K562 (cell line): ENCODE measurements at regions not wholly inside any gene's neighbourhood (a gene's known extent, or its start where the extent isn't known, plus 50 kb on each side); places are given as distances from the start of the nearest gene placed in this dataset.

Experiments
- DNMT1 ChIP-seq: fragments of 450-650 bp; IDR thresholded peaks from 2 replicates; pipeline ENCODE4 v1.6.1; 2016; ENCODE audit warnings: antibody characterized with exemption, mild to moderate bottlenecking
- FOSL1 ChIP-seq: fragments of 200-800 bp; sonication (Bioruptor generic); conservative IDR thresholded peaks from 2 replicates; pipeline ENCODE4 v1.6.1; 2016; ENCODE audit warnings: missing genetic modification characterization, missing compliant biosample characterization
- KAT2B ChIP-seq: IDR thresholded peaks from one replicate; pipeline ENCODE4 v1.6.1; 2012; ENCODE audit warnings: low read depth, mild to moderate bottlenecking, control low read depth, inconsistent platforms, low read length, moderate library complexity
- KLF16 ChIP-seq: IDR thresholded peaks from 2 replicates; pipeline ENCODE4 v1.6.1; 2016; ENCODE audit warnings: antibody characterized with exemption
- PTTG1 ChIP-seq: fragments of 450-650 bp; IDR thresholded peaks from 2 replicates; pipeline ENCODE4 v1.6.1; 2016; ENCODE audit warnings: low read depth, mild to moderate bottlenecking, missing genetic modification characterization, missing compliant biosample characterization
- RBM25 ChIP-seq: fragments of 200-400 bp; formaldehyde crosslinking; IDR thresholded peaks from 2 replicates; pipeline ENCODE4 v1.6.1; 2018; ENCODE audit warnings: low read length, low read depth, moderate library complexity; ENCODE audit not compliant: severe bottlenecking
- SMARCA4 ChIP-seq: fragments of 450-650 bp; IDR thresholded peaks from 2 replicates; pipeline ENCODE4 v1.6.1; 2016
- SP1 ChIP-seq: sonication (generic); formaldehyde crosslinking; IDR thresholded peaks from 2 replicates; pipeline ENCODE4 v1.8.1; 2022; ENCODE audit warnings: mild to moderate bottlenecking, missing genetic modification reagents
- ZFP1 ChIP-seq: fragments of 450-650 bp; formaldehyde crosslinking; IDR thresholded peaks from 2 replicates; pipeline ENCODE4 v1.4.0; 2020; ENCODE audit warnings: mild to moderate bottlenecking, mixed read lengths
- ZNF174 ChIP-seq: fragments of 250-450 bp; sonication (Bioruptor Pico); IDR thresholded peaks from 2 replicates; pipeline ENCODE4 v1.4.0; 2020; ENCODE audit warnings: mild to moderate bottlenecking
- TF ChIP-seq, protein P1 (sequence below): sonication (generic); formaldehyde crosslinking; IDR thresholded peaks from 2 replicates; pipeline ENCODE4 v1.8.0; 2022; ENCODE audit warnings: mild to moderate bottlenecking, missing genetic modification reagents, borderline replicate concordance
- TF ChIP-seq, protein P2 (sequence below): sonication (generic); formaldehyde crosslinking; IDR thresholded peaks from 2 replicates; pipeline ENCODE4 v1.8.1; 2023; ENCODE audit warnings: mild to moderate bottlenecking, missing genetic modification reagents

DNA sequence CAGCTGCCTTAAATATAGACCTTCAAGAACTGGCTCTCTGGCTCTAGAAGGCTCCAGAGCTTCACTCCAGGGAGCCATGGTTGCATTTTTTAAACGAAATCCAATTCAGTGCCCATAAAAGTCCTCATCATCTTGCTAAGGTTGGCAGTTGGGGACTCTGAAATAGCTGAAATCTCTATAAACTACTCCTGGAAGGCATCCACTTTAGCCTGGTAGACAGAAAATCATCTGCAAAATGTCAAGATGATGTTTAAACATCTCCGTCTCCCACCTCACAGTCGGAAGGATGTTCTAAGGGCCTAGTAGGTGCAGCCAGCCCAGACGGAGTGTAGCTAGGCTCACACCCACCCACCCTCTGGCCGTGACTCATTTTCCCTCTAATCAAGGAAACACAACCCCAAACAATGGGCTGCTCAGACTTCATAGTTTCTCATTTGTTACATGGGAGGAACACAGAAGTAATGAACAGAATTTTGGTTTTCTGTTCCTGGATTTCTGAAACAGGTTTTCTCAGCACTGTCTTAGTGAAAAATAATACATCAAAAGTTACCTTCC lies 235.4 kb upstream of the KAZN start (continued):
- TF ChIP-seq, protein P1, sequence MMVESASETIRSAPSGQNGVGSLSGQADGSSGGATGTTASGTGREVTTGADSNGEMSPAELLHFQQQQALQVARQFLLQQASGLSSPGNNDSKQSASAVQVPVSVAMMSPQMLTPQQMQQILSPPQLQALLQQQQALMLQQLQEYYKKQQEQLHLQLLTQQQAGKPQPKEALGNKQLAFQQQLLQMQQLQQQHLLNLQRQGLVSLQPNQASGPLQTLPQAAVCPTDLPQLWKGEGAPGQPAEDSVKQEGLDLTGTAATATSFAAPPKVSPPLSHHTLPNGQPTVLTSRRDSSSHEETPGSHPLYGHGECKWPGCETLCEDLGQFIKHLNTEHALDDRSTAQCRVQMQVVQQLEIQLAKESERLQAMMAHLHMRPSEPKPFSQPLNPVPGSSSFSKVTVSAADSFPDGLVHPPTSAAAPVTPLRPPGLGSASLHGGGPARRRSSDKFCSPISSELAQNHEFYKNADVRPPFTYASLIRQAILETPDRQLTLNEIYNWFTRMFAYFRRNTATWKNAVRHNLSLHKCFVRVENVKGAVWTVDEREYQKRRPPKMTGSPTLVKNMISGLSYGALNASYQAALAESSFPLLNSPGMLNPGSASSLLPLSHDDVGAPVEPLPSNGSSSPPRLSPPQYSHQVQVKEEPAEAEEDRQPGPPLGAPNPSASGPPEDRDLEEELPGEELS (CRISPR knock-in tag) = no peak
- TF ChIP-seq, protein P2, sequence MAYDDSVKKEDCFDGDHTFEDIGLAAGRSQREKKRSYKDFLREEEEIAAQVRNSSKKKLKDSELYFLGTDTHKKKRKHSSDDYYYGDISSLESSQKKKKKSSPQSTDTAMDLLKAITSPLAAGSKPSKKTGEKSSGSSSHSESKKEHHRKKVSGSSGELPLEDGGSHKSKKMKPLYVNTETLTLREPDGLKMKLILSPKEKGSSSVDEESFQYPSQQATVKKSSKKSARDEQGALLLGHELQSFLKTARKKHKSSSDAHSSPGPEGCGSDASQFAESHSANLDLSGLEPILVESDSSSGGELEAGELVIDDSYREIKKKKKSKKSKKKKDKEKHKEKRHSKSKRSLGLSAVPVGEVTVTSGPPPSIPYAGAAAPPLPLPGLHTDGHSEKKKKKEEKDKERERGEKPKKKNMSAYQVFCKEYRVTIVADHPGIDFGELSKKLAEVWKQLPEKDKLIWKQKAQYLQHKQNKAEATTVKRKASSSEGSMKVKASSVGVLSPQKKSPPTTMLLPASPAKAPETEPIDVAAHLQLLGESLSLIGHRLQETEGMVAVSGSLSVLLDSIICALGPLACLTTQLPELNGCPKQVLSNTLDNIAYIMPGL = no peak
- TF ChIP-seq DNMT1 (no peak), KLF16 (no peak), ZFP1 (CRISPR knock-in tag) (no peak), KAT2B (no peak), PTTG1 (no peak), SP1 (CRISPR knock-in tag) (no peak), FOSL1 (tag) (no peak), ZNF174 (CRISPR knock-in tag) (no peak), RBM25 (no peak), SMARCA4 (no peak)
